SU-DHL-6 (cell line): ENCODE measurements at regions not wholly inside any gene's neighbourhood (a gene's known extent, or its start where the extent isn't known, plus 50 kb on each side); places are given as distances from the start of the nearest gene placed in this dataset.

ENCODE experiments used
- CTCF ChIP-seq: fragments of 200-600 bp; sonication (generic); IDR thresholded peaks from one replicate; pipeline ENCODE4 v1.5.1; 2017; ENCODE audit warnings: antibody characterized with exemption, mild to moderate bottlenecking, low read length, moderate library complexity; ENCODE audit not compliant: insufficient read depth, poor library complexity, severe bottlenecking
- EZH2phosphoT487 ChIP-seq: fragments of 200-600 bp; sonication (generic), shearing (Covaris generic); conservative IDR thresholded peaks from 2 replicates; pipeline ENCODE4 v1.6.1; 2018; ENCODE audit warnings: mild to moderate bottlenecking, antibody characterized with exemption, low read length, moderate library complexity, mixed read lengths

GRCh38 chr1:213933336-213933735 lies 54.4 kb upstream of the PROX1 start:
- TF ChIP-seq CTCF (no peak), EZH2phosphoT487 (no peak)
